EL (cell line): ENCODE measurements at regions not wholly inside any gene's neighbourhood (a gene's known extent, or its start where the extent isn't known, plus 50 kb on each side); places are given as distances from the start of the nearest gene placed in this dataset.
"Not testable (repeated sequence)": the region's sequence is repeated elsewhere in the genome, so short reads cannot be mapped to it uniquely, and the experiment has no call there.

Experiments
- DNase-seq: peaks from one replicate; pipeline ENCODE4 v3.0.0-alpha.2; 2016

DNA sequence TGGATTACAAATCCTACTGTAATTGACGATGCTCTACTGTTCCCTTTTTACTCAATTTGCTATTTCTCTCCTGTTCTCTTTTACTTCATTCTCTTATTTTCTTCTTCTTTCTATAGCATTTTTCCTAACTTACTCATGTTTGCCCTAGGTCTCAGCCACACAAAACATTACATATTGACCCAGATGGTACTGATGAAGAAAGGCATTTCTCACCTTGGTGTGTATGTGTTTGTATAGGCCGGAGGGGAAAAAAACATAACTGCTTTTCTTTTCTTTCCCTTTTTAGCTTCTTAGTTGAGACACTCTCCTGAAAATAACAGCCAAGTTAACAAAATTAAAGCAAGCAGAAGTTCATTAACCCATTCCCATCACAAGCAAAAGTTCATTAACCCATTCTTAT lies 1019.8 kb upstream of the CDH18 start:
- DNase-seq = no peak

DNA sequence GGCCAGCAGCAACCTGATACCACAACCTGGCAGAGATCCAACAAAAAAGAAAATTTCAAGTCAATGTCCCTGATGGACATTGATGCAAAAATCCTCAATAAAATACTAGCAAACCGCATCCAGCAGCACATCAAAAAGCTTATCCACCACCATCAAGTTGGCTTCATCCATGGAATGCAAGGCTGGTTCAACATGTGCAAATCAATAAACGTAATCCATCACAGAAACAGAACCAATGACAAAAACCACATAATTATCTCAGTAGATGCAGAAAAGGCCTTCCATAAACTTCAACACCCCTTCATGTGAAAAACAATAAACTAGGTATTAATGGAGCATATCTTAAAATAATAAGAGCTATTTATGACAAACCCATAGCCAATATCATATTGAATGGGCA lies 1000.9 kb upstream of the CDH18 start:
- DNase-seq = not testable (repeated sequence)

GRCh38 chr5:20985754-20986153 lies 997.8 kb upstream of the CDH18 start:
- no peak for DNase-seq

GRCh38 chr5:20974426-20974825 lies 986.4 kb upstream of the CDH18 start:
- DNase-seq = no peak

GRCh38 chr5:20972419-20972925 lies 984.5 kb upstream of the CDH18 start:
- no peak for DNase-seq

GRCh38 chr5:20959347-20959746 lies 971.3 kb upstream of the CDH18 start:
- no peak for DNase-seq

GRCh38 chr5:20958641-20959040 lies 970.6 kb upstream of the CDH18 start:
- DNase-seq = no peak

DNA sequence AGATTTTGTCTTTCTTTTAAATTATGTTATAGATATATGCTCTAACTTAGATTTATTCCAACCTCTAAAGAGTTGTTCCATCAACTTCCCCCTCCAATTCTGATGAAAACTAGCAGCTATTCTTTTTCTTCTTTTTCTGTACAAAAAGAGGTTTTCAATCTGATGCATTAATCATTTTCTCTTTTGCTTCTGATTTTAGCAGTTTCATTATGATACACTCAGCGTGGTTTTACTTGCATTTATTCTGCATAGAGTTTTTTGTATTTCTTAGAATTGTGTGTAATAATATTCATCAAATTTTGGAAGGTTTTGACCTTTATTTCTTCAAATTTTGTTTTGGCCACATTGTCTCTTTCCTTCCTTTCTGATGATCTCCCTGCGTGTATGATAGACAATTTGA lies 968.1 kb upstream of the CDH18 start:
- no peak for DNase-seq

DNA sequence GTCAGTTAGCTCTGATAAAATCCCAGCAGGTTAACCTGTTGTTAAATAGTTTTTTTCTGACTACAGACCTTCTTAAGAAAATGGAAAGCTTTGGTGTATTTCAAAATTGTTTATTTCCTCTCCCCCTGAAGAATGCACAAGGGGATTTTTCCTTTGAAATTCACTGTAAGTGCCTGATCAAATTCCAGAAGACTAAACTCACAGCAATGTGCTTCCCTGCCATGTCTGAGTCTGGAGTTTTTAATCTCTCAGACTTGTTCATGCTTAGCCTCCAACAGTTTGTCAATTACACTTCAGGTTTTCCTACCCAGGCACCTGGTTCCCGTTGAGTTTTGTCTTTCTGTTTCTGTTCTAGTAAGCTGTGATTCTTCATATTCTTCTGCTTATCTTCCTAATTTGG lies 961.6 kb upstream of the CDH18 start:
- no peak for DNase-seq

DNA sequence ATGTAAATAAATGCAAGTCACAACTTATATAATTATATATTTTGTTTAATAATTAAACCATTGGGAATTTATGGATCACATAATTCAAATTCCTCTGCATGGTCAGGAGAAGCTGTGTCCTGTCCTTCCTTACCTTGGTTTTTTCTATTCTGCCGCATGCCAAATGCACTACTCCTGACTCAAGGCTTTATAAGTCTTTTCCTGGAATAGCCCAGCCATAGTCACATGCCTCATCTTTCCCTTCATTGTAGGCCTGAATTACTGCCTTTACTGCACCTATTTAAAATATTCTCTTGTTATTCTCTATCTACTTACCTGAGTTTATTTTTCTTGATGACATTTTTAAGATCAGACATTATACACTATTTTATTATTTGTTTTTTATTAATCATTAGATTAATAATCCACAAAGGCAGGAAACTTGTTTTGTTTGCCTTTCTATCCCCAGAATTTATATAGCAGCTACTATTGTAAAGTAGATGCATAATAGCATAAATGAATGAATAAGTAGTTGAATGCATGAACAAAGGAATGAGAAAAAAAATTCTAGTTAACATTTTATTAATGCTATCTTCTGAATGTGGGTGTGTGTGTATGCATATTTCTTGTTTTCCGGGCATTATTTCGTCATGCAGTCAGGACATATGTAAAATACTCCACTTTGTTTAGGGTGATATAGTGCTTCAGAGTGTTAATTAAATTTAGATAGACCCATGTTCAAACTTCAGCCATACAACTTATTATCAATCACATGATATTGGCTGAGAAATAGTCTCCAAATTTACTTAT lies 955.4 kb upstream of the CDH18 start:
- not testable (repeated sequence) for DNase-seq

DNA sequence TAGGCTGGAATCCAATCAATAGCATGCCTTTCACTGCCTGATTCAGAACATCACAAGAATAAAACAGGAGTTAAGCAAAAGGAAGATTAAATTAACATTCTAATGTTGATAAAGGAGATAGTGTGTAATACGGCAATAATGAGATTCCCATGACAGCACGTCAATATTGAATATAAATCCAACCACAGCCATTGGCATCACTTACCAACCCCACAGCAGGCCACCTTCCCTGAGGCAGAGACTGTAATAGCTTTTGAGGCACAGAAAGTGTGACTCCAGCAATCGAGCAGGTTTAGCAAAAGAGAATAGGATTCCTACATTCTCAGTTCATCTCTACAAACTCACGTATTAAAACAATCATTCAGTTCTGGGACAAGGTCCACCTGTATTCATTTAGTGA lies 954.6 kb upstream of the CDH18 start:
- DNase-seq = not testable (repeated sequence)

GRCh38 chr5:20940786-20941185 lies 952.8 kb upstream of the CDH18 start:
- DNase-seq = not testable (repeated sequence)

DNA sequence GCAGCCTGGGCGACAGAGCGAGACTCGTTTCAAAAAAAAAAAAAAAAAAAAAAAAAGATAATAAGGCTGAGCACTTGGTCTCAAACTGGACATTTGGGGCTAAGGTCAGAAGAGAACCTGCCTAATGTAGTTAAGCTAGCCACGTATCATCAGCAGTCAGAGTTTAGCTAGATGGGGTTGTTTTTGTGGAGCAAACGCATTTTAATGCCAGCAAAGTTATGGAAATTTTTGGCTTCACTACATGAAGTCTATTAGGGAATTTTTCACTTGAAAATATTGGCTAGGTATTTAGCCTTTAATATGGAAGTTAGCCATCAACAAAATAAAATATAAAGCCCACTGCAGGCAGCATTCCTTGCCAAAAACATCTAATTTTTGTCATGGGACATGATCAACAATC lies 902.9 kb upstream of the CDH18 start:
- not testable (repeated sequence) for DNase-seq

GRCh38 chr5:20875726-20876125 lies 887.7 kb upstream of the CDH18 start:
- not testable (repeated sequence) for DNase-seq

DNA sequence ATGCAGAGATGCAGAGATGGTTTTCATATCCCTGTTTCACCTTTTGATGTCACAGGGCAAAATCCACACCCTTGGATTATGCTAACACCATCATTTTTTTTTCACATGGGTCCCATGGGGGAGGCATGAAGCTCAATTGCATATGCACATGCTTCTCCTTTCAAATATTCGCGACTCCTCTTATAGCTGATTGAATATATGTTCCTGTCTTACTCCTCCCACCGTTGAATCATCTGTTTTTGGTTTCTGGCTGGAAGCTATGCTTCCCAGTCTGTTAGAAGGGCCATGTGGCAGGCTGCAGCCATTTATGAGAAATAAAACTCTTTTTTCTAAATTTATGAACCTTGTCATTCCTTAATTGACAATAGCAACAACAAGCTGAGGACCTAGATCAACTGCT lies 877.9 kb upstream of the CDH18 start:
- DNase-seq = not testable (repeated sequence)

DNA sequence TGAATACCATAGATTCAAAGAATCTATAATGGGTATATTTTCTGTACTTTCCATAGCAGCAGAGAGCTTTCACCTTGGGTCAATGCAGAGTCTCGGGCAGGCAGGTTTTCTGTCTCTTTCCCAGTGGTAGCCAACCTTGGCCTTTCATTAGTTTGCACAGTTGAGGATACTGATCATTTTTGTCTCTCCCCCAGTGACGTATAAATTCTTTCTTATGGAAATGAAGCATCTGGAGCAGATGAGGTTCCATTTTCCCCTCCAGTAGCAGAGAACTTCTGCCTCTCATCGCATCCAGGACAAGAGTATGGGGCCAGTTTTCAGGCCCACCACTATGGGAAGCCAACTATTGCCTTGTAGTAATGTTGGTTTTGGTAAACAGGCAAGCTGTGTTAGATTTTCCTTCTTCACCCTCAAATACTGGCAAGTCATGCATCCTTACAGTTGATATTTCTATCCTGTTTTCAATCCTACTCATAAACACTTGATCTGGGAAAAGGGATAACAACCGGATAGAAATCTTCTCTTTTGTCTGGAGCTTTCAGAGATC lies 845.2 kb upstream of the CDH18 start:
- peak; percentile 0 for DNase-seq

DNA sequence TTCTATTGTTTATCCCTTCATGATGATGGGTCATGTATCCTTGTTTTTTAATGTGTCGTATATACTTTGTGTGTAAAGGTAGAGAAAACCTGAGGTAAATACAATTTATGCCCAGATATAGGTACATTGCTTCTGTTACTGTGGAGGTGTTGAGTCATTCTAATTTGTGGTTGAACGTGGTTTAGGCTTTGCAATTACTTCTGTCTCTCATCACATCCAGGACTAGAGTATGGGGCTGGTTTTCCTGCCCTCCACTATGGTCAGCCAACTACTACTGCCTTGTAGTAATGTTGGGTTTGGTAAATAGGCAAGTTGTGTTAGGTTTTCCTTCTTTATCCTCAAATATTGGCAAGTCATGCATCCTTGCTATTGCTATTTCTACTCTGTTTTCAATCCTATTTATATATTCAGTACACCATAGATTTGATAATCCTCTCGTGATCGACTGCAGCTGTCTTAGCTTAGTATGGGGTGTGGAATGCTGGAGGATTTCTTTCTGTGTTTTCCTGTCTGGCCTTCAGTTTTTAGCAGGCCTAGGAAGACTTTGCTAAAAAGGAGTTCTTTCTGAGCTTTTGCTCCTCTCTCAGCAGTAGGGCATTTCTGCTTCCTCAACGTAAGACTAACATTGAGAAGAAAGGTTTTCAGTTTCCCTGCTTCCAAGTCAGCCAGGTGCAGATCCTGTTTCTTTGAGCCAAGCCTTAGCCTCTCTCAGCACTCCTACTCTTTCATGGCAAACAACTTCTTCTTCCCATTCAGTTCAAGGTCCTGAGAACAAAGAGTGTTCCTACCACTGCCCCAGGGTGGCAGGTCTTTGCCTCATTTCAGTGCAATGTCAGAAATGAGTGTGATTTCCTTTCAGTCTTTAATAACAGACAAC lies 844.4 kb upstream of the CDH18 start:
- peak; percentile 0 for DNase-seq

DNA sequence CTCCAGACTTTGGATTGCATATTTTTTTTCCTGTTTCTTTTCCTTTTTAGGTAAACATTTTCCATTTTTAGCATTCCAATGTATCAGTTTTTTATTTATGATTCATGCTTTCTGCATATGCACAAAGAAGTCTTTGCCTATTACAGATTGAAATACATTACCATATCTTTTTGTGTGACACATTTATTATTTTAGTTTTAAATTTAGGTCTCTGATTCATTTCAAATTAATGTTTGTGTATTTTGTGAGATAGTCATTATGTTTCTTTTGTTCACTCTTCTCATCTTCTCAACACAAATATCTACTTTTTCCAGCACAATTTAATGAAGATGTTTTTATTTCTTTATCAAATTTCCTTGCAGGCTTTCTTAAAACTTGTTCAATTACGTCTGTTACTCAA lies 838.0 kb upstream of the CDH18 start:
- not testable (repeated sequence) for DNase-seq

GRCh38 chr5:20797216-20797615 lies 809.2 kb upstream of the CDH18 start:
- DNase-seq = not testable (repeated sequence)

GRCh38 chr5:20784755-20785154 lies 796.8 kb upstream of the CDH18 start:
- not testable (repeated sequence) for DNase-seq

DNA sequence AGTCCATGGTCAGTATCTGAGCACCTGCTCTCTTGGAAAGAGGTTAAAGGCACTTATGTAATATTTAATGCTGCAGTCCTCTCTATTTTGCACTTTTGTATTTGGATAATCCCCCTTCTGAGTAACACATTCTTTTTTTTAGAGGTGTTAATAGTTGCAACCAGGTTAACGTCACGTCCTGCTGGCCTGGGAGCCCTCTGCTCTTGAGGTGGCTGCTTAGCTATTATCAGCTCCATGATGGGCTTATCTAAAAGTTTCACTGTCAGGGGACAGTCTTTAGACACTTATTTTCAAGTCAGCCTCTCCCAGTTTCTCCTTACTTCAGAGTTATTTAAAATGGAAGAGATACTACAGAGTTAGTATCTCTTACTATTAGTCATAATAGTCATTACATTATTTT lies 795.5 kb upstream of the CDH18 start:
- DNase-seq = not testable (repeated sequence)

DNA sequence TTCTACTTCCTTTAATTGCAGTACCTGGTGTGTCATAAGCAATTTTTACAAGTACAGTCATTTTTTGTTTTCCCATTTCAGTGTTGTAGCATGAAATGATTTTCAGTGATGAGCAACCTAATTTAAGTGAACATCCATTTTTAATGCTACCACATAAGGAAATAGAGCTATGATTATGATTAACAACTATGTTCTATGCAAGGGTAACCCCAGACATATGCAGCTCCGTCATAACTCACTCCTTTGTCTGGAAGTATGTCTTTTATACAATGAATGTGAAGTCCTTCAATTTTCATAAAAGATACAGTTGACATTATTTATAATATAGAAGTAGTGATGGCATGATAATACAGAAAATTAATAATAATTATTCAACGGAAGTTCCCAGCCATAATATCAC lies 783.3 kb upstream of the CDH18 start:
- DNase-seq = not testable (repeated sequence)

GRCh38 chr5:20765074-20765473 lies 777.1 kb upstream of the CDH18 start:
- not testable (repeated sequence) for DNase-seq
